HG03521 (cell line): ENCODE measurements at regions not wholly inside any gene's neighbourhood (a gene's known extent, or its start where the extent isn't known, plus 50 kb on each side); places are given as distances from the start of the nearest gene placed in this dataset.
A peak's percentile ranks its signal among the peaks of the same experiment; 100 is the strongest.

Experiments
- ATAC-seq: cut with Tn5 transposase; IDR thresholded peaks from one replicate; pipeline ENCODE4 v1.9.1; 2021; ENCODE audit warnings: mild to moderate bottlenecking, moderate library complexity; ENCODE audit not compliant: unreplicated experiment

DNA sequence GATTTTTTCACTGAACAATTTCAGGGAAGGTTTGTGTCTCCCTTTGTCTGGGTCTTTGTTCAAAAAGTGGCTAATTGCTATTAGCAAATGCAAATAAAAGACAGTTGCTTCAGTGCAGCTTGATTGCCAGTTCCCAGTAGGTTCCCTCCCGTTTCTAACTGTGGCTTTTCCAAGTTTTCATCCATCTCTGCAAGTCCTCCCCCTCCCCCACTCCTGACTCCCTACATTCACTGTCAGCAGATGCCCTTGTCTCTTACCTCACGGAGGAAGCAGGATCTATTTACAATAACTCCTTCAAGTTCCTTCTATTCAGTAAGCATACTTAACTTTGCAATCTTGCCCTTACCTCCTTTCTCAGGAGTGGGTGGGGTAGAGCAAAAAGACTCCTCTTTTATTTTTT lies 55.4 kb upstream of the SCEL start:
- ATAC-seq, result no peak

DNA sequence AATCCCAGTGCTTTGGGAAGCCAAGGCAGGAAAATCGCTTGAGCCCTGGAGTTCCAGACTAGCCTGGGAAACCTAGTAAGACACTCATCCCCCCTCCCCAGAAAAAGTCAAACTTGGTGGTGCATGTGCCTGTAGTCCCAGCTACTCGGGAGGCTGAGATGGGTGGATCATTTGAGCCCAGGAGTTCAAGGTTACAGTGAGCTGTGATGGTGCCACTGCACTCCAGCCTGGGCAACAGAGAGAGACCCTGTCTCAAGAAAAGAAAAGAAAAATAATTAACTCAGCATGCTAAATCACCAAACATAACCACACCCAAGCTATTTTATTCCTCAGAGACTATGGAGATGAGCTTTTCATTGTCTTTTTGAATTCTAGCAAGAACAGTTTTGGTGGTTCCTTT lies 56.2 kb upstream of the SCEL start:
- ATAC-seq, result no peak

DNA sequence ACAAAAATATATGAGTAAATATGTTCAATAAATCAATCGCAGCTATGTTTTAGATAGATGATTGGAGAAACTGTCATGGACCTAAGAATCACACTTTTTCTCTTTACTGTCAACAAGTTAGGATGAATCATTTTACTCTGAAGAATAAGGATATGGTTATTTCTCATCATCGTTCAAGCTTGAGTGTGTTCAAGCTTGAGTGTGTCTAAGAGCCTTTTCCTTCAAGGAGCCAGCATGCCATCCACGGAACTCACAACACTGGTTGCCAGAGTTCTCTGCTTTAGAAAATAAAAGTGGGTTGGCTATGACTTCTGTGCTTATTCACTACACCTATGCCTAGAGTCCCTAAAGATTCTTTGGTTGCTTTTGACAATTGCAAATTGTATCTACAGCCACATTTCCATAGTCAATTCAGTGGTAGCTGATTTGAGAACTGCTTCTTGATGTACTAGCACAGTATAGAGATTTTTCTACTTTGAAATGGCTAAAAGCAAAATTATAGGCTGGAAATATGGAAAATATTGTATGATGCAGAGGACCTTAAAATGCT lies 58.1 kb upstream of the SCEL start:
- ATAC-seq, result no peak

GRCh38 chr13:77476456-77476855 lies 59.0 kb upstream of the SCEL start:
- no peak for ATAC-seq

DNA sequence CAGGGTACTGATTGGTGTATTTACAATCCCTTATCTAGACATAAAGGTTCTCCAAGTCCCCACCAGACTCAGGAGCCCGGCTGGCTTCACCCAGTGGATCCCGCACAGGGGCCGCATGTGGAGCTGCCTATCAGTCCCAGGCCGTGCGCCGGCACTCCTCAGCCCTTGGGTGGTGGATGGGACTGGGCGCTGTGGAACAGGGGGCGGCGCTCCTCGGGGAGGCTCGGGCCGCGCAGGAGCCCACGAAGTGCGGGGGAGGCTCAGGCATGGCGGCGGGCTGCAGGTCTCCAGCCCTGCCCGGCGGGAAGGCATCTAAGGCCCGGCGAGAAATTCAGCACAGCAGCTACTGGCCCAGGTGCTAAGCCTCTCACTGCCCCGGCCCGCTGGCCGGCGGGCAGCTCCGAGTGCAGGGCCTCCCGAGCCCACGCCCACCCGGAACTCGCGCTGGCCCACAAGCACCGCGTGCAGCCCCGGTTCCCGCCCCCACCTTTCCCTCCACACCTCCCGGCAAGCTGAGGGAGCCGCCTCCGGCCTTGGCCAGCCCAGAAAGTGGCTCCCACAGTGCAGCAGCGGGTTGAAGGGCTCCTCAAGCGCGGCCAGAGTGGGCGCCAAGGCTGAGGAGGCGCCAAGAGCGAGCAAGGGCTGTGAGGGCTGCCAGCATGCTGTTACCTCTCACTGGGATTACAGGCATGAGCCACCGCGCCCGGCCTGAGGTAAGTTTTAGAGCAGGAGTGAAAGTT lies 60.0 kb upstream of the SCEL start:
- no peak for ATAC-seq

- no peak for ATAC-seq
Observed at GRCh38 chr13:77470986-77471385, 64.5 kb upstream of the SCEL start.

DNA sequence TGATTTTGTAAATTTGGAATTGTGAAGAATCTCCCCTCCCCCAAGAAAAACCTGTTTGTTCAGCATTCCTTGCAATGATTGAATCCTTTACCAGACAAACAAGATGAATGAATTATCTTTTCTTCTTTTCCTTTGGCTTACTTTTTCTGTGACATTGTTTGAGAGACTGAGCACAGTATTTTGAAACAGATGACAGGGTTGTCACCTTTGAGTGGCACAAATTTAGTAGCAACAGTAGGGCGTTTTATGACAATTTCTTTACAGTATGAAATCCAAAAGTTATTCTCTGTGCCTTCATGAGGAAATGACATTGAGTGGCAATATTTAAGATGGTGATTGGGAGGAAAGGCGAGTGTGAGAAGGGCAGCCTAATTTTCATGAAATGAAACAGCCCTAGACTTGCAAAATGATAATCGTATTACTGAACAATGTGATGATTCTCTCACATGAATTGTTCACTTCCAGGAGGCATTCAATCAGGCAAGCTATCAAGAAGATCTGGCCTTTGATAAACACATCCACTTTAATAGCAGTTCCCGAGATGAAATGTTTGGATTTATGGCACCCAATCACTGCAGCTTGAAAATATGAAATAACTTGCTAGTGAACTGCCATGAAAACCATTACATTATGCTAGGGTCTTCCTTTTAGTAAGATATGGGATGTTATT lies 68.6 kb upstream of the SCEL start:
- no peak for ATAC-seq

- no peak for ATAC-seq
Observed at GRCh38 chr13:77465603-77466195, 69.8 kb upstream of the SCEL start.

DNA sequence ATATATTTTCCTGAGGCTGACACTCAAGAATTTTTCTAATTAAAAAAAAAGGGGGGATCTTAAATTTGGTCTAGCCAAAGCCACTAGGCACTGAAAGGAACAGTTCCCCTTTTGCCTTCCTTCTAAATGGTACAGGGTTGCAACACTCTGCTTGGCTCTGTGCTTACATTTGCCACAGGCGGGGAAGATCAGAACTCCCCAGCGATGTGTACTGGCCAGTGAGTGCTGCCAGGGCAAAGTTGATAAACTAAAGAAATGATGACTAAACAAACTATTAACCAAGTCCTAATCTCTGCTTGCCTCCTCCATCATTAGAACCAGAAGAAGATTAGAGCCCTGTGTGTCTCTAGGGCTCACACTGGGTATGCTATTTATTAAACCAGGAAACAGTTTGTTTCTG lies 75.3 kb upstream of the SCEL start:
- peak; percentile 62 for ATAC-seq

GRCh38 chr13:77459592-77459991 lies 75.9 kb upstream of the SCEL start:
- ATAC-seq, result no peak

- ATAC-seq, result no peak
Observed at GRCh38 chr13:77458736-77459135, 76.8 kb upstream of the SCEL start.

DNA sequence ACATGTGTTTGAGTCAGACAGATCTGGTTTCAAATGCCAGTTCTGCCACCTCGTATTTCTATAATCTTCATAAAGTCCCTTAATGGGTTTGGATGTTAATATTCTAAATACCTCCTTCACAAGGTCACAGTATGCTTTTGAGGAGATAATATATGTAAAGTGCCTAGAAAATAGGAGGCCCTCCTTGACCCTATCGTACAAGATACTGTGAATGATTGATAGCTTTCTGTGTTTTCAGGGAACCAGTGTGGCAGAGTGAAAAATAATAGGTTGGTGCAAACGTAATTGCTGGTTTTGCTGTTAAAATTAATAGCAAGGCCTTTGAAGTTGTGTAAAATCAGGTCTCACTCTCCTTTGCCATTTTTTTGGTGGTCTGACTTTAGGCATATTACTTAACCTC lies 77.5 kb upstream of the SCEL start:
- ATAC-seq, result no peak

- no peak for ATAC-seq
Observed at GRCh38 chr13:77456271-77456670, 79.2 kb upstream of the SCEL start.

GRCh38 chr13:77449265-77449664 lies 86.2 kb upstream of the SCEL start:
- ATAC-seq, result no peak

DNA sequence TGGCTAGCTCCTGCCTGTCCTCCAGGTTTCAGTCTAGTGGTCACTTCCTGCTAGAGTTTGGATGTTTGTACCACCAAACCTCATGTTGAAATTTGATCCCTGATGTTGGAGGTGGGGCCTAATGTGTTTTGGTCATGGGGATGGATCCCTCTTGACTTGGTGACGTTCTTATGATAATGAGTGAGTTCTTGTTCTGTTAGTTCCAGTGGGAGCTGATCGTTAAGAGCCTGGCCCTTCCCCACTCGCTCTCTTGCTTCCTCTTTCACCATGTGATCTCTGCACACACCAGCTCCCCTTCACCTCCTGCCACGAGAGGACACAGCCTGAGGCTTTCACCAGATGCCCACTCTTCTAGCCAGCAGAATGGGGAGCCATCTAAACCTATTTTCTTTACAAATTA lies 86.8 kb upstream of the SCEL start:
- ATAC-seq, result no peak

- no peak for ATAC-seq
Observed at GRCh38 chr13:77443511-77443910, 92.0 kb upstream of the SCEL start.

DNA sequence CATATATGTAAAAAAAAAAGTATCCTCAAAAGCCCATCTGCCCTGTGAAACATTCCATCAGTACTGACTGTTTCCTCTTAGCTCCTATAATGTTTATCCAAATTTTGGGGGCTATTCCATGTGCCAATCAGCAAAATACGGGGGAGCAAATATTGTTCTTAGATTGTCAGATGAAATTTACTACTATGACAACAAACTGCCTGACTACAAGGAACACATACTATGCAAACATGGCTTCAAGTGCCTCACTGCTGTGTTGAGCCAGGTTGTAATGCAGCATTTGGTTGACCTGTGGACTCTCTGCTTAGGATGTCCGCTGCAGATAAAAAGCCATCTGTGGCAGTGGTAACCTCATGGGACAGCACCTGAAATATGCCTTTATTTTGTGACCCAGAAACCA lies 98.2 kb upstream of the SCEL start:
- no peak for ATAC-seq

DNA sequence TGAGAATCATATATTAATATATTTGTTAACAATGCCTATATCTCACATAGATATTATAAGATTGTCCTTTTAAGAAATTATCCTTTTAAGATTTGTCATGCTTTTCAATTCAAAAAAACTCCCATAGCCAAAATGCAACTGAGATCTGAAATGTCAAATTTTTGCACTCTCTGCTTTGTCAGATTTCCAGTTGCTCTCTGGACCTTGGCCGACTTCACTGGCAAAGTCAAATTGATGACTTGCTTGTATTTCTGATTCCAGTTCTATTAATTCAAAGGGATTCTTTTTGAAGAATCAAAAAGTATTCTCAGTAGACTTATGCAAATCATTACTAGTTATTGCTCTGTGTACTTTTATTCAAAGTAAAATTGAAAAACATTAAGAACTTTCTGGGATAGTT lies 101.2 kb upstream of the SCEL start:
- no peak for ATAC-seq

GRCh38 chr13:77431449-77431848 lies 104.1 kb upstream of the SCEL start:
- no peak for ATAC-seq

GRCh38 chr13:77430377-77430951 lies 103.6 kb upstream of the MYCBP2 start:
- ATAC-seq, result peak; percentile 27

DNA sequence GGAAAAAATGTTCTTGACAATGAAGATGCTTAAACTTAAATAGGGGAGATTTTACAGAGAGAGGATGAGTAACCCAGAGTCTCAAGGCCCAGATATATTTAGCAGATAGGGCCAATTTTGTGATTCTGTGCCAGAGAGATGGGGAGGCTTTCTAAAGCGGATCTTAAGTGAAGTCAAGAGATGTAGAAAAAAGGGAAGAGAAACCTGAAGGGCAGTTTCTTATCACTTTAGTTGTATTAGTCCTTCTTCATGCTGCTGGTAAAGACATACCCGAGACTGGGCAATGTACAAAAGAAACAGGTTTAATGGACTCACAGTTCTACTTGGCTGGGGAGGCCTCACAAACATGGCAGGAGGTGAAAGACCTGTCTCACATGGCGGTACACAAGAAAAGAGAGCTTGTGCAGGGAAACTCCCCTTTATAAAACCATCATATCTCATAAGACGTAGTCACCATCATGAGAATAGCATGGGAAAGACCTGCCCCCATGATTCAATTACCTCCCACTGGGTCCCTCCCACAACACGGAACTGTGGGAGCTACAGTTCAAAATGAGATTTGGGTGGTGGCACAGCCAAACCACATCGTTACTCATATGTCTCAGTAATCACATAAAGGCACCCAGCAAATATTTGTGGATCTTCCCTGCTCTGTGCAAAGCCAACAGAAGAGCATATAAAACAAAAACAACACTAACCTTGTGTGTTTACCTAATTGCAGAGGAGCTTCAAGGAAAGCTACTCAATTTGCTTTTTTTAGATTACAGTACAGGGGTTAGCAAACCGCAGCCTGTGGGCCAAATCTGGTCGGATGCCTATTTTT lies 102.6 kb upstream of the MYCBP2 start:
- peak; percentile 75 for ATAC-seq
